KMS-11 (cell line): ENCODE measurements at regions not wholly inside any gene's neighbourhood (a gene's known extent, or its start where the extent isn't known, plus 50 kb on each side); places are given as distances from the start of the nearest gene placed in this dataset.
"Not testable (repeated sequence)": the region's sequence is repeated elsewhere in the genome, so short reads cannot be mapped to it uniquely, and the experiment has no call there.

ENCODE experiments used
- H2AFZ ChIP-seq: fragments of 200-600 bp; sonication (generic); 2 replicates; pipeline ENCODE4 v1.6.1; 2016; ENCODE audit warnings: antibody characterized with exemption, mixed run types, low read depth
- H3K27ac ChIP-seq: fragments of 200-600 bp; sonication (generic); 2 replicates; pipeline ENCODE4 v1.6.1; 2016; ENCODE audit warnings: mild to moderate bottlenecking, mixed run types
- H3K27me3 ChIP-seq: fragments of 200-600 bp; sonication (generic); 2 replicates; pipeline ENCODE4 v1.6.1; 2017; ENCODE audit warnings: mild to moderate bottlenecking, low read depth, mixed run types, moderate library complexity; ENCODE audit not compliant: insufficient read depth
- H3K36me3 ChIP-seq: fragments of 200-600 bp; sonication (generic); 2 replicates; pipeline ENCODE4 v1.6.1; 2017; ENCODE audit warnings: mild to moderate bottlenecking, mixed run types; ENCODE audit not compliant: insufficient read depth
- H3K4me1 ChIP-seq: fragments of 200-600 bp; sonication (generic); 2 replicates; pipeline ENCODE4 v1.6.1; 2016; ENCODE audit warnings: mild to moderate bottlenecking, low read depth, mixed run types; ENCODE audit not compliant: poor library complexity, severe bottlenecking
- H3K4me2 ChIP-seq: fragments of 200-600 bp; sonication (generic); 2 replicates; pipeline ENCODE4 v1.7.0; 2016; ENCODE audit warnings: mild to moderate bottlenecking, mixed run types
- H3K4me3 ChIP-seq: fragments of 200-600 bp; sonication (generic); IDR thresholded peaks from 2 replicates; pipeline ENCODE4 v1.6.1; 2017; ENCODE audit warnings: low read depth, low read length, mixed read lengths; ENCODE audit not compliant: insufficient read depth
- H3K79me2 ChIP-seq: fragments of 200-600 bp; sonication (generic); 2 replicates; pipeline ENCODE4 v1.6.1; 2016; ENCODE audit warnings: low read depth, mixed run types; ENCODE audit not compliant: insufficient read depth
- H3K9ac ChIP-seq: fragments of 200-600 bp; sonication (generic); 2 replicates; pipeline ENCODE4 v1.6.1; 2016; ENCODE audit warnings: mild to moderate bottlenecking, mixed run types
- H4K20me1 ChIP-seq: fragments of 200-600 bp; sonication (generic); 2 replicates; pipeline ENCODE4 v1.6.1; 2016; ENCODE audit warnings: mild to moderate bottlenecking, mixed run types; ENCODE audit not compliant: insufficient read depth
- TF ChIP-seq, protein P1 (sequence below): fragments of 200-600 bp; sonication (generic); conservative IDR thresholded peaks from 2 replicates; pipeline ENCODE4 v1.6.1; 2017; ENCODE audit warnings: low read depth, mild to moderate bottlenecking, antibody characterized with exemption, low read length, moderate library complexity, mixed read lengths

DNA sequence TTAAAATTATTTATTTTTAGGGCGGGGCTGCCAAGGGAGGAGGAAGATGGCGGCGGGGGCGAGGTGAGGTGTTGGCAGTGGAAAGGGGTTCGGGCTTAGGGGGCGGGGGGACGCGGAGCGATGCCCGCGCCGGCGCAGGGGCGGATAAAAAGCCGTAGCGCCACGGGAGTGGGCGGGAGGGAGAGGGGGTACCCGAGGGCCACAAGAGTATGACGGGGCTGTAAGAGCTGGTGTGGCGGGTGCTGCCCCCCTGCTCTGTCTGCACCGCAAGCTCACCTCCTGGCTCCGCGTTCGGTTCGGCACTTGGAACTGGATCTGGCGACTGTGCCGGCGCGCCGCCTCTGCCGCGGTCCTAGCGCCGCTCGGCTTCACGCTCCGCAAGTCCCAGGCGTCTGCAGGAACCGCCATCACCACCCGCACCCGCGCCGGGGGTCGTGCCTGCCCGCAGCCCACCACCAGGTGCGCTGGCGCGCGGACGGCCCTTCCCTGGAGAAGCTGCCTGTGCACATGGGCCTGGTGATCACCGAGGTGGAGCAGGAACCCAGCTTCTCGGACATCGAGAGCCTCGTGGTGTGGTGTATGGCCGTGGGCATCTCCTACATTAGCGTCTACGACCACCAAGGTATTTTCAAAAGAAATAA, 265.2 kb upstream of the SGCG start:
- peak overlapping the region; percentile 78 for H2AFZ ChIP-seq

DNA sequence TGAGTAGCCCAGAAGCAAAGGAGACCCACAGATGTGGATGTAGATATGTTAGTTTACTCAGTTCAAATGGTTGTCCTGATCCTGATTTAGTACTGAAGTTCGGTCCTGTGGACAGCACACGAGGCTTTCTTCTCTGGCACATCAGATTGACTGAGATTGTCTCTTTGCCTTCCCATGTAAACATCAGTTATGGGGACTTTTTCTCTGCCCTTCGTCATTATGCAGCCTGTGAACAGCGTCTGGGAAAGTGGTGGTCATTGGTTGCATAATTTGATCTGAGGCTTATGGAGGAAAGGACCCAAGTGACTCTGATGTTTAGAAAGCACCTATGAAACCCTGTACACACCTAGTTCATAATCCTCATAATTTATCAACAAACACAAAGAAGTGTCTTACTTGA, 264.5 kb upstream of the SGCG start:
- not testable (repeated sequence) for H3K4me1 ChIP-seq, H3K27me3 ChIP-seq, H3K36me3 ChIP-seq, H3K4me2 ChIP-seq, H3K79me2 ChIP-seq, H3K9ac ChIP-seq, H2AFZ ChIP-seq, H3K4me3 ChIP-seq, H4K20me1 ChIP-seq, H3K27ac ChIP-seq

More for the DNA sequence above, 265.2 kb upstream of the SGCG start:
- Histone ChIP-seq H3K4me1 (no peaks in the 10 kb centered on the region), H4K20me1 (no peaks in the 10 kb centered on the region), H3K27ac (no peak overlapping the region), H3K4me3 (no peak overlapping the region), H3K27me3 (no peaks in the 10 kb centered on the region), H3K9ac (peak overlapping the region; percentile 57; the same call in 1 of the 2 replicates), H3K4me2 (0 out of 2 replicates have a peak overlapping the region, but pooled peaks have one; percentile 60), H3K79me2 (no peaks in the 10 kb centered on the region), H3K36me3 (no peaks in the 10 kb centered on the region)
- TF ChIP-seq, protein P1, sequence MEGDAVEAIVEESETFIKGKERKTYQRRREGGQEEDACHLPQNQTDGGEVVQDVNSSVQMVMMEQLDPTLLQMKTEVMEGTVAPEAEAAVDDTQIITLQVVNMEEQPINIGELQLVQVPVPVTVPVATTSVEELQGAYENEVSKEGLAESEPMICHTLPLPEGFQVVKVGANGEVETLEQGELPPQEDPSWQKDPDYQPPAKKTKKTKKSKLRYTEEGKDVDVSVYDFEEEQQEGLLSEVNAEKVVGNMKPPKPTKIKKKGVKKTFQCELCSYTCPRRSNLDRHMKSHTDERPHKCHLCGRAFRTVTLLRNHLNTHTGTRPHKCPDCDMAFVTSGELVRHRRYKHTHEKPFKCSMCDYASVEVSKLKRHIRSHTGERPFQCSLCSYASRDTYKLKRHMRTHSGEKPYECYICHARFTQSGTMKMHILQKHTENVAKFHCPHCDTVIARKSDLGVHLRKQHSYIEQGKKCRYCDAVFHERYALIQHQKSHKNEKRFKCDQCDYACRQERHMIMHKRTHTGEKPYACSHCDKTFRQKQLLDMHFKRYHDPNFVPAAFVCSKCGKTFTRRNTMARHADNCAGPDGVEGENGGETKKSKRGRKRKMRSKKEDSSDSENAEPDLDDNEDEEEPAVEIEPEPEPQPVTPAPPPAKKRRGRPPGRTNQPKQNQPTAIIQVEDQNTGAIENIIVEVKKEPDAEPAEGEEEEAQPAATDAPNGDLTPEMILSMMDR, result no peak

DNA sequence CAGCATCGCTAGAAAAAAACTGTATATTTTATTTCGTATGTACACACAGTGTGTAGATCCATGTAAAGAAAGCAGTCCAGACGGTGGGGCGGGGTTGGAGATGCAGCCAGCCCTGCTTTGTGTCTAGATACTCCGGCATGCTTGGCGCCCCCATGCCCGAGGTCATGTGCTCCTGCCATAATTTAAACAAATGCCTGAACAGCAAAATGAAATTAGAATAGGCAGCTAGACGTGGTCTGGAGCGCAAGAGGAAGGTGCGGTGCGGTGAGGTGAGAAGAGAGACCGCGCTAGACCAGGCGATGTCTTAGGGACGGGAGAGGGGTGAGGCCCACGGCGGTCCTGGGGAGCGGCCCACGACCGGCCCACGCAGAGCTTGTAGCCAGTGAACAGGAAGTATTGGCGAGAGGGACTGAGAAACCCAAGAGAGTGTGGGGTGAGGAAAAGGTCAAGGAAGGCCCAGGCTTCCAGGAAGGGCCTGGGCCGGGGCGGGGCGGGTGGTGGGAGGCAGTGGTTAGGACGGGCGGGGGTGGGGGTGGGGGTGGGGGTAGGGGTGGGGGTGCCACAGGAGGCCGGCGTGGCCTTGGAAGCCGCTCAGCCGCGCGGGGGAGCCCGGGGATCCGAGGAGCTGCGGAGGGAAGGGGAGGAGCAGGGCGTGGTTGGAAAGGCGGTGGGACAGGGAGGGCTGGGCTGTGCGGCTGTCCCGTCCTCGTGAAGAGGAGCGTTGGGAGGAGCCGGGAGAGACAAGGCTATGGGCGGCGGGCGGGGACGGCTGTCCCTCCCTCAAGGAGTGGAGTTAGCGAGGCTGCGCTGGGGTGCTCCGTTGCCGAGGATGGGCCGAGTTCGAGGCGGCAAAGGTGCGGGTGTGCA, 254.7 kb upstream of the SGCG start:
- Histone ChIP-seq H3K36me3 (no peaks in the 10 kb centered on the region), H3K9ac (no peak overlapping the region), H3K27ac (no peak overlapping the region)

DNA sequence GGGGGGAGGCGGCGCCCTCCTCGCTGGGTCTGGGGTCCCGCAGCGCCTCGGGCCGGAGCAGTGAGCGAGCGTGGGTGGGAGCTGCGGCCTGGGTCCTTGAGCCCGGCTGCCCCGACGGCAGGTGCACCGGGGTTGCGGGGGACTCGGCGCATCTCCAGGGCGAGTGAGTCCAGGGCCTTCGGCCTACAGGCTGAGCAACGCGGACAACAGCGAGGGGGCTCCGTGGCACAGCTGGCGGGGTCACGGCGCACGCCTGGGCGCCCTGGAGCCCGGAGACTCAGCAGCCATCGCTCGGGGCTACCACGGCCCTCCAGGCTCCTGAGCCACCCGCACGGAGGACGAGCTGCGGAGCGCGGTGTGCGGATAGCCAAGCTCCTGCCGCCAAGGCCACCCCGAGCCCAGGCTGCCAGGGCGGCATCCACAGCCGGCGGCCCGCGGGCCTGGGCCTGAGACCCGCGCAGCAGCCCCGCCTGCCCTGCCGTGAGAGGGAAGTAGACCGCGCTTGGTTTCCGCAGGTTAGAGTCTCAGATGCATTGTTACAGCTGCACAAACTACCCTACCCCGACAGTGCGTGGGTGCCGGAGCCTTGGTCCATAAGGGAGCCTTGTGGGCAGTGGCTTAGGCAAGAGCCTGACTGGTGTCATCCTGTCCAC, 253.9 kb upstream of the SGCG start:
- Histone ChIP-seq H2AFZ (no peak overlapping the region), H3K79me2 (no peaks in the 10 kb centered on the region), H4K20me1 (no peaks in the 10 kb centered on the region), H3K4me3 (no peak overlapping the region), H3K27me3 (no peaks in the 10 kb centered on the region), H3K4me1 (no peaks in the 10 kb centered on the region), H3K4me2 (no peak overlapping the region), H3K36me3 (no peaks in the 10 kb centered on the region), H3K9ac (no peak overlapping the region), H3K27ac (no peak overlapping the region)
- TF ChIP-seq, protein P1, result no peak

More for the DNA sequence above, 254.7 kb upstream of the SGCG start:
- no peak overlapping the region for H3K4me3 ChIP-seq
- no peaks in the 10 kb centered on the region for H4K20me1 ChIP-seq
- H2AFZ ChIP-seq, result no peak overlapping the region
- TF ChIP-seq, protein P1, result no peak
- H3K4me1 ChIP-seq, result no peaks in the 10 kb centered on the region
- no peaks in the 10 kb centered on the region for H3K27me3 ChIP-seq
- no peaks in the 10 kb centered on the region for H3K79me2 ChIP-seq
- no peak overlapping the region for H3K4me2 ChIP-seq

DNA sequence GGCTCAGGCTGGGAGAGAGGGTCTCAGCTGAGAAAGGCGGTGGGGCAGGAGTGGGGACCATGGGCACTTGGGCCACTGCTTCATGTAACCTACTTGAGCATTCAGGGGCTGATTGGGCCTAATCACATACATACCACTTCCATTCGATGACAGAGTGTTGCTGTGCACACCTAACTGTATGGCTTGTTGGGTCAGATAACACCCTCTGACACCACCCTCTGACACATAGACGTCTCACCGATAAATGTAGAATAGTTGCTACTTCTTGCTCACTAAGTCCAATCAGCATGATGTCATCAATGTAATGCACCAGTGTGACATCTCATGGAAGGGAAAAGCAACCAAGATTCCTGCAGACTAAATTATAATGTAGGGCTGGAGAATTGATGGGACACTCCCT, 252.9 kb upstream of the SGCG start:
- H3K4me1 ChIP-seq, H3K9ac ChIP-seq, H3K4me2 ChIP-seq, H4K20me1 ChIP-seq, H3K79me2 ChIP-seq, H3K4me3 ChIP-seq, H2AFZ ChIP-seq, H3K27ac ChIP-seq, H3K36me3 ChIP-seq, H3K27me3 ChIP-seq: not testable (repeated sequence)
